SU-DHL-6 (cell line): ENCODE measurements at regions not wholly inside any gene's neighbourhood (a gene's known extent, or its start where the extent isn't known, plus 50 kb on each side); places are given as distances from the start of the nearest gene placed in this dataset.
"Not testable (repeated sequence)": the region's sequence is repeated elsewhere in the genome, so short reads cannot be mapped to it uniquely, and the experiment has no call there.

ENCODE experiments used
- H2AFZ ChIP-seq: fragments of 200-600 bp; sonication (generic); 2 replicates; pipeline ENCODE4 v1.6.1; 2014; ENCODE audit warnings: low read depth, mild to moderate bottlenecking, moderate library complexity, mixed read lengths, antibody characterized with exemption, low read length; ENCODE audit not compliant: severe bottlenecking
- H3F3A ChIP-seq: fragments of 200-600 bp; shearing (Covaris generic); 2 replicates; pipeline ENCODE4 v1.6.0; 2016; ENCODE audit warnings: antibody characterized with exemption, mild to moderate bottlenecking; ENCODE audit not compliant: insufficient read depth
- H3K27ac ChIP-seq: fragments of 200-600 bp; sonication (generic); 2 replicates; pipeline ENCODE4 v1.5.1; 2016; ENCODE audit warnings: low read depth, mild to moderate bottlenecking, low read length, moderate library complexity, mixed read lengths
- H3K27me3 ChIP-seq: fragments of 200-600 bp; sonication (generic), shearing (Covaris generic); 2 replicates; pipeline ENCODE4 v1.6.0; 2014; ENCODE audit warnings: mild to moderate bottlenecking, low read length
- H3K36me3 ChIP-seq: fragments of 200-600 bp; sonication (generic); 2 replicates; pipeline ENCODE4 v1.6.1; 2014; ENCODE audit warnings: mild to moderate bottlenecking, low read length, mixed read lengths
- H3K4me2 ChIP-seq: fragments of 300-600, 200-600 bp; shearing (Covaris generic), sonication (generic); 2 replicates; pipeline ENCODE4 v1.6.0; 2014; ENCODE audit warnings: low read length, low read depth, mild to moderate bottlenecking; ENCODE audit not compliant: poor library complexity, severe bottlenecking
- H3K4me3 ChIP-seq: fragments of 200-600 bp; sonication (generic); 2 replicates; pipeline ENCODE4 v1.5.1; 2014; ENCODE audit warnings: antibody characterized with exemption, low read length, mild to moderate bottlenecking, mixed read lengths; ENCODE audit not compliant: insufficient read depth, poor library complexity, severe bottlenecking
- H3K79me2 ChIP-seq: fragments of 200-600 bp; sonication (generic); 2 replicates; pipeline ENCODE4 v1.6.1; 2014; ENCODE audit warnings: mild to moderate bottlenecking, low read length, moderate library complexity; ENCODE audit not compliant: insufficient read depth
- H3K9ac ChIP-seq: fragments of 200-600 bp; sonication (generic); 2 replicates; pipeline ENCODE4 v1.7.0; 2014; ENCODE audit warnings: mild to moderate bottlenecking, low read length
- H3K9me2 ChIP-seq: fragments of 200-600 bp; sonication (generic); replicated peaks from 2 replicates; pipeline ENCODE4 v1.6.1; 2014; ENCODE audit warnings: low read length; ENCODE audit not compliant: insufficient read depth
- H3K9me3 ChIP-seq: fragments of 200-600 bp; sonication (generic); 2 replicates; pipeline ENCODE4 v1.6.1; 2014; ENCODE audit warnings: low read length, mixed read lengths; ENCODE audit not compliant: insufficient read depth
- H4K20me1 ChIP-seq: fragments of 200-600 bp; sonication (generic); 2 replicates; pipeline ENCODE4 v1.6.1; 2014; ENCODE audit warnings: low read depth, mild to moderate bottlenecking, antibody characterized with exemption, low read length, moderate library complexity, mixed read lengths
- EZH2phosphoT487 ChIP-seq: fragments of 200-600 bp; sonication (generic), shearing (Covaris generic); conservative IDR thresholded peaks from 2 replicates; pipeline ENCODE4 v1.6.1; 2018; ENCODE audit warnings: mild to moderate bottlenecking, antibody characterized with exemption, low read length, moderate library complexity, mixed read lengths
- TF ChIP-seq, protein P1 (sequence below): fragments of 200-600 bp; sonication (generic); IDR thresholded peaks from one replicate; pipeline ENCODE4 v1.5.1; 2017; ENCODE audit warnings: antibody characterized with exemption, mild to moderate bottlenecking, low read length, moderate library complexity; ENCODE audit not compliant: insufficient read depth, poor library complexity, severe bottlenecking

- H2AFZ ChIP-seq: no peak overlapping the region
- no peaks in the 10 kb centered on the region for H3F3A ChIP-seq
- TF ChIP-seq, protein P1, sequence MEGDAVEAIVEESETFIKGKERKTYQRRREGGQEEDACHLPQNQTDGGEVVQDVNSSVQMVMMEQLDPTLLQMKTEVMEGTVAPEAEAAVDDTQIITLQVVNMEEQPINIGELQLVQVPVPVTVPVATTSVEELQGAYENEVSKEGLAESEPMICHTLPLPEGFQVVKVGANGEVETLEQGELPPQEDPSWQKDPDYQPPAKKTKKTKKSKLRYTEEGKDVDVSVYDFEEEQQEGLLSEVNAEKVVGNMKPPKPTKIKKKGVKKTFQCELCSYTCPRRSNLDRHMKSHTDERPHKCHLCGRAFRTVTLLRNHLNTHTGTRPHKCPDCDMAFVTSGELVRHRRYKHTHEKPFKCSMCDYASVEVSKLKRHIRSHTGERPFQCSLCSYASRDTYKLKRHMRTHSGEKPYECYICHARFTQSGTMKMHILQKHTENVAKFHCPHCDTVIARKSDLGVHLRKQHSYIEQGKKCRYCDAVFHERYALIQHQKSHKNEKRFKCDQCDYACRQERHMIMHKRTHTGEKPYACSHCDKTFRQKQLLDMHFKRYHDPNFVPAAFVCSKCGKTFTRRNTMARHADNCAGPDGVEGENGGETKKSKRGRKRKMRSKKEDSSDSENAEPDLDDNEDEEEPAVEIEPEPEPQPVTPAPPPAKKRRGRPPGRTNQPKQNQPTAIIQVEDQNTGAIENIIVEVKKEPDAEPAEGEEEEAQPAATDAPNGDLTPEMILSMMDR: no peak
- no peak for TF ChIP-seq EZH2phosphoT487
- H3K9ac ChIP-seq: no peak overlapping the region
- H3K9me2 ChIP-seq: no peaks in the 10 kb centered on the region
- no peak overlapping the region for H3K4me3 ChIP-seq
- H3K36me3 ChIP-seq: no peaks in the 10 kb centered on the region
- no peaks in the 10 kb centered on the region for H3K27me3 ChIP-seq
- no peaks in the 10 kb centered on the region for H4K20me1 ChIP-seq
- H3K79me2 ChIP-seq: no peaks in the 10 kb centered on the region
- H3K4me2 ChIP-seq: no peak overlapping the region
- H3K9me3 ChIP-seq: 0 out of 2 replicates have a peak, but pooled peaks cover 4% of the 10 kb centered on the region
- H3K27ac ChIP-seq: no peak overlapping the region
These were observed 681.6 kb downstream of the KCNJ18 start for GRCh38 chr17:22373911-22374310.

DNA sequence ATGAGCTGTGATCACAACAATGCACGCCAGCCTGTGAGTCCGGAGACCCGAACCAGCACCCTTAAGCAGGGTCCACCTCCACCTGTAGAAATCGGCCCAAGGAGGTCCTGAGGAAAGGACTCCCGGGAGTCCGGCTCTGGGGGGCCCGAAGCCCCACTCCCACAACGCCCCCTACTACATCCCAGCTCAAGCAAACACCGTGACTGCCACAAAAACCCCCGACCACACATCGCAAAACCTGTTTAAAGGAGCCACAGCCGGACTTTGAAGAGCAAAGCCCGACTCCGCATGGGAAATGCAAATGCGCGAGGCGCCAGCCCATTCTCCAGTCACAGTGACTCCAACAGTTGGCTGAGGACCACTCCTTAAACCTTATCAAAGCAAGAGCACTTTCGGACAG is 682.4 kb downstream of the KCNJ18 start:
- Histone ChIP-seq H3K79me2 (no peaks in the 10 kb centered on the region), H3K27me3 (no peaks in the 10 kb centered on the region), H3F3A (no peaks in the 10 kb centered on the region), H3K9ac (no peak overlapping the region), H3K9me3 (0 out of 2 replicates have a peak, but pooled peaks cover 4% of the 10 kb centered on the region), H3K4me2 (no peak overlapping the region), H3K36me3 (no peaks in the 10 kb centered on the region), H3K9me2 (no peaks in the 10 kb centered on the region), H3K4me3 (no peak overlapping the region), H2AFZ (no peak overlapping the region), H4K20me1 (no peaks in the 10 kb centered on the region), H3K27ac (no peak overlapping the region)
- no peak for TF ChIP-seq EZH2phosphoT487
- TF ChIP-seq, protein P1: no peak

DNA sequence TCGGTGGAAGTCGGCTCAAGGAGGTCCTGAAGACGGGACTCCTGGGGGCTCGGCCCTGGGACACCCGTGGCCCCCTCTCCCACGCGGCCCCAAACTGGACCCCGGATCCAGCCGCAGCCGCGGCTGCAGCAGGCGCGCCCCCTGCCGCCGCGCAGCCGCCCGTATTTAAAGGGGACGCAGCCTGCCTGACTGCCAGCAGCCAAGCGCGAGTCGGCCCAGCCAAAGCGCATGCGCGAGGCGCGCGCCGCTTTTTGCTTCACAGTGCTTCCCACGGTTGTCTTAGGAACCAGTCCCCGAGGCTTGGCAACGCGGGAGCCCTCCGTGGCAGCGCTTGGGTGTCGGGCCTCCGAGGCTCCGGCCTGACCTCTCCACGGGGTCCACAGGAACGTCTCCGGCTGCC is 684.4 kb downstream of the KCNJ18 start:
- H3K27ac ChIP-seq, H3K79me2 ChIP-seq, H3K9ac ChIP-seq, H3K9me2 ChIP-seq, H3K27me3 ChIP-seq, H2AFZ ChIP-seq, H4K20me1 ChIP-seq, H3K4me2 ChIP-seq, H3F3A ChIP-seq, H3K36me3 ChIP-seq, H3K9me3 ChIP-seq, H3K4me3 ChIP-seq: not testable (repeated sequence)

DNA sequence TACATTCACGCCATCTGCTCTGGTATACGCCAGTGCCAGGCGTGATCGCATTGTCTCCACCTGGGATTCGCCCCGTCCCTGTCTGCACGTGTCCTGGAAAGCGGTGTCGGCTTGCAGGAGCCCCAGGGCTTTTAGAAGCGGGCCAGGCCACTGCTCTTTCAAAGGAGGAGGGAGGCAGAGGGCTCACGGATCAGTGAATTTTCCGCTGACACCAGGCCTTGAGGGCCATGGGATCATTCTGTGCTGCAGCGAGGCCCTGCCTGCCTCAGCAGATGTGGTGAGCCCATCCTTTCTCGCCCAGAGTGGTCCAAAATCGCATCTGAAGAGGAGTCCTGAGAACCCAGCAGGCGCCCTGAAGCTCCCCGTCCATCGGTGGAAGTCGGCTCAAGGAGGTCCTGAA is 686.4 kb downstream of the KCNJ18 start:
- H3K4me3 ChIP-seq, H3K27ac ChIP-seq, H3K79me2 ChIP-seq, H3K27me3 ChIP-seq, H3F3A ChIP-seq, H2AFZ ChIP-seq, H4K20me1 ChIP-seq, H3K36me3 ChIP-seq, H3K9ac ChIP-seq, H3K9me2 ChIP-seq, H3K9me3 ChIP-seq, H3K4me2 ChIP-seq: not testable (repeated sequence)

- H3F3A ChIP-seq, H3K79me2 ChIP-seq, H3K4me2 ChIP-seq: not testable (repeated sequence)
These were observed 689.3 kb downstream of the KCNJ18 start for GRCh38 chr17:22381589-22381988.

DNA sequence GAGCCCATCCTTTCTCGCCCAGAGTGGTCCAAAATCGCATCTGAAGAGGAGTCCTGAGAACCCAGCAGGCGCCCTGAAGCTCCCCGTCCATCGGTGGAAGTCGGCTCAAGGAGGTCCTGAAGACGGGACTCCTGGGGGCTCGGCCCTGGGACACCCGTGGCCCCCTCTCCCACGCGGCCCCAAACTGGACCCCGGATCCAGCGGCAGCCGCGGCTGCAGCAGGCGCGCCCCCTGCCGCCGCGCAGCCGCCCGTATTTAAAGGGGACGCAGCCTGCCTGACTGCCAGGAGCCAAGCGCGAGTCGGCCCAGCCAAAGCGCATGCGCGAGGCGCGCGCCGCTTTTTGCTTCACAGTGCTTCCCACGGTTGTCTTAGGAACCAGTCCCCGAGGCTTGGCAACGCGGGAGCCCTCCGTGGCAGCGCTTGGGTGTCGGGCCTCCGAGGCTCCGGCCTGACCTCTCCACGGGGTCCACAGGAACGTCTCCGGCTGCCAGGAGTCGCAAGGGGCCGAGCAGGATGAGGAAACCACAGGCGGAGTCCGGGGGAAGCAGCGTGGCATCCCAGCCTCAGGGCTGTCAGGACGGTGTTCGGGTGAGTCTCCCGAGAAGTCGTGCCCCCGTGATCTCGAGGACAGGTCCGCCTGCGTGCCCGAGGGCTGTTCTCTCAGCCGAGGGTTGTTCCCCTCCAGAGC is 691.6 kb downstream of the KCNJ18 start:
- not testable (repeated sequence) for H3K27ac ChIP-seq, H3K79me2 ChIP-seq, H3K4me3 ChIP-seq, H3K9ac ChIP-seq, H3F3A ChIP-seq, H3K9me3 ChIP-seq, H2AFZ ChIP-seq, H3K36me3 ChIP-seq, H3K4me2 ChIP-seq, H3K9me2 ChIP-seq, H3K27me3 ChIP-seq, H4K20me1 ChIP-seq

More at GRCh38 chr17:22381589-22381988, 689.3 kb downstream of the KCNJ18 start:
- H3K9me2 ChIP-seq, H3K9me3 ChIP-seq, H3K27ac ChIP-seq, H3K27me3 ChIP-seq, H4K20me1 ChIP-seq, H3K9ac ChIP-seq, H3K4me3 ChIP-seq, H3K36me3 ChIP-seq, H2AFZ ChIP-seq: not testable (repeated sequence)
